ENCODE measurements at regions not wholly inside any gene's neighbourhood (a gene's known extent, or its start where the extent isn't known, plus 50 kb on each side); places are given as distances from the start of the nearest gene placed in this dataset.

DNA sequence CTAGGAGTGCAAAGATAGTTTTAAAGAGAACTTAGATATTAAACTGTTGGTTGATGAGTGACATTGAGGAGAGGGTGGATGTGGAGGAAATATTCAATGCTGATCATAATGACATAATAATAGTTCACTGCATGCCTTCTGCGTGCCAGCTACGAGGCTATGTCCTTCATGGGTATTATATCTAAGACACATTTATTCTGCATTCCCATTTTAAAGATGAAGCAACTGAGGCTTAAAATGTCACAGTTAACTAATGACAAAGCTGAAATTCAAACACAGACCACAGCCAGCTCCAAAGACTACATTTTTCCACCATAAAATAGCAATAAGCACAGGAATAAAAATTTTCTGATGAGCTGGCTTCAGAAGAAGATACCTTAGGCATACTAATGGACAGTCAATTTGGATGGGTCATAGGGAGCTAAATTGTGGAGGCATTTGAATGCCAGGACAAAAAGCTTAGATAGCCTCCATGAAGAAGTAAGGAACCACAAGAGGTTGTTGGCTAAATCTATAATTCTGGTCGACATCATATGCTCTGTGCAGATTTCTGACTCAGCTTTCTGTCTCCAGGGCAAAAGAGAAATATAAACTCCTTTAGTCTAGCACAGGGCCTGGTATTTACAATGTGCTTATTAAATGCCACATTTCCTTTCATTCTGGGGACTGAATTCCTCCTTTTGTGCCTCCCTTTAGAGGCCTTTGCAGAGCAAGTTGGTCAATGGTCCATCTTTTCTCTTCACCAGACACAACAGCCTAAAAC is 71.2 kb upstream of the NRIP1 start:
- TF ChIP-seq EP300 (IDR thresholded peaks at IDR 0.05), result no peak
- TF ChIP-seq, protein P1, sequence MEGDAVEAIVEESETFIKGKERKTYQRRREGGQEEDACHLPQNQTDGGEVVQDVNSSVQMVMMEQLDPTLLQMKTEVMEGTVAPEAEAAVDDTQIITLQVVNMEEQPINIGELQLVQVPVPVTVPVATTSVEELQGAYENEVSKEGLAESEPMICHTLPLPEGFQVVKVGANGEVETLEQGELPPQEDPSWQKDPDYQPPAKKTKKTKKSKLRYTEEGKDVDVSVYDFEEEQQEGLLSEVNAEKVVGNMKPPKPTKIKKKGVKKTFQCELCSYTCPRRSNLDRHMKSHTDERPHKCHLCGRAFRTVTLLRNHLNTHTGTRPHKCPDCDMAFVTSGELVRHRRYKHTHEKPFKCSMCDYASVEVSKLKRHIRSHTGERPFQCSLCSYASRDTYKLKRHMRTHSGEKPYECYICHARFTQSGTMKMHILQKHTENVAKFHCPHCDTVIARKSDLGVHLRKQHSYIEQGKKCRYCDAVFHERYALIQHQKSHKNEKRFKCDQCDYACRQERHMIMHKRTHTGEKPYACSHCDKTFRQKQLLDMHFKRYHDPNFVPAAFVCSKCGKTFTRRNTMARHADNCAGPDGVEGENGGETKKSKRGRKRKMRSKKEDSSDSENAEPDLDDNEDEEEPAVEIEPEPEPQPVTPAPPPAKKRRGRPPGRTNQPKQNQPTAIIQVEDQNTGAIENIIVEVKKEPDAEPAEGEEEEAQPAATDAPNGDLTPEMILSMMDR (IDR thresholded peaks at IDR 0.05), result no peak
